Non-pigmented ciliary epithelial cell (primary cell): ENCODE measurements at regions not wholly inside any gene's neighbourhood (a gene's known extent, or its start where the extent isn't known, plus 50 kb on each side); places are given as distances from the start of the nearest gene placed in this dataset.
"Not testable (repeated sequence)": the region's sequence is repeated elsewhere in the genome, so short reads cannot be mapped to it uniquely, and the experiment has no call there.

Experiments used
- DNase-seq: peaks from one replicate; pipeline ENCODE4 v3.0.0-alpha.2; 2010; ENCODE audit warnings: low read depth

DNA sequence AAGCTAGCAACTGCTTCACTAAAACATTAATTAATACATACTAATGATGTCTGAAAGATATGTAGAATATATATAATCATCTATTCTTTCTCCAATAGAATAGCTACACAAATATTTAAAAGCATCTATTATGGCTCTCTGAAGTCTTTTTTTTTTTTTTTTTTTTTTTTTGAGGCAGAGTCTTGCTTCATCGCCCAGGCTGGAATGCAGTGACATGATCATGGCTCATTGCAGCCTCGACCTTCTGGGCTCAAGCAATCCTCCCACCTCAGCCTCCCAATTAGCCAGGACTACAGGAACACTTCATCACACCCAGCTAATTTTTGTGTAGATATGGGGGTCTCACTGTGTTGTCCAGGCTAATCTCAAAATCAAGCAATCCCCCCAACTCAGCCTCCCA lies 120.4 kb upstream of the KYNU start:
- no peak for DNase-seq

DNA sequence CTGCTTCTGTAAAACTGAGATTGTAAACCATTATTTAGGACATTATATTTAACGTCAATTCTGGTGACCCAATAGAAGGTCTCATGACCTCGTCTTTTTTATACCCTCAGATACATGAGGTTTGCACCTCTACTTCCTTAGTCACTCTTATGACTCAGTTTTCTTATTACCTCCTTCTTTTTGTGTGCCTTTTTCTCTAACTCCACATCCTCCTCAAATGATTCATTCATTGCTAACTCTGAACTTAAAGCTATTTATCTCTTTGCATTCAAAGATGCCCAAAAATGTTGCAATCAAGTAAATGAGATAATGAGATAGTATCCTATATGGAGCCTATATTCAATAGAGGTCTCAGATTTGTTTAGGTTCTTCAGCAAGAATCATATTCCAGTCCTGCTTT lies 121.0 kb upstream of the KYNU start:
- no peak for DNase-seq

GRCh38 chr2:142755191-142755590 lies 122.3 kb upstream of the KYNU start:
- no peak for DNase-seq

GRCh38 chr2:142754182-142754581 lies 123.3 kb upstream of the KYNU start:
- no peak for DNase-seq

DNA sequence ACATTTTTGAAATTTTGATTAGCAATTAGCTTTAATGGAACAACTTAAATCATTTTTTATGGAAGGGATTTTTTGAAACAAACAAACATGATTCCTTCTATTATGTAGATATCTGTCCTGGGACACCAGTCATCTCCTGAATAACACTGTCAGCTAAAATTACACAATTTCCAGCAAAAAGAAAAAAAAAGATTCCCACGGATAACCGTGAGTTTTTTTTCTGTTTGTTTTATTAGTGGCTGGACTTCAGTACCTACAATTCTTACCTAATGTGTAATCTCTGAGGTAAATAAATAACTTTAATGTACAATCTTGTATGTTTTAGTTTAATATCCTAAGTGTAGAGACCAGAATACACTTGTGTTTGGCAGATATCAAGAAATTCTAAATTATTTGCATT lies 126.6 kb upstream of the KYNU start:
- DNase-seq: no peak

DNA sequence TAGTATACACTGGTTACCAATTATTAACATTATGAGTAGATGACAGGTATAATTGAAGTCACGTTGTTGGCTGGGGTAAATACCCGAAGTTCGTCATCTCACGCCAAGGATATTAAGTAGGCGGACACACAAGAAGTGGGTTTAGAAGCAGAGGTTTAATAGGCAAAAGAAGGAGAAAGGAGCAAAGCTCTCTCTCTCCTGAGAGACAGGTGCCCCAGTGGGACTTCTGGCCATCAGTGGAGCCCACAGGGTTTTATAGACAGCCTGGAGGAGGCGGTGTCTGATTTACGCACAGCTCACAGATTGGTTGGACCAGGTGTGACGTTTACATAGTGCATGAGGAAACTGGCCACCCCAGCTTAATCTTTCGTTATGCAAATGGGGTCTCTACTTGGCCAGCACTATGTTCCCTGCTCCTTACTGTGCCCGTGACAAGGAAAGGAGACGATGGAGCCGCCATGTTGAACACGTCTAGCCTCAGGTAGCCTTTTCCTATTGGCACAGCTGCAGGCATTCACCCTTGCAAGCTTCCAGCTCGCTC lies 128.8 kb upstream of the KYNU start:
- no peak for DNase-seq

DNA sequence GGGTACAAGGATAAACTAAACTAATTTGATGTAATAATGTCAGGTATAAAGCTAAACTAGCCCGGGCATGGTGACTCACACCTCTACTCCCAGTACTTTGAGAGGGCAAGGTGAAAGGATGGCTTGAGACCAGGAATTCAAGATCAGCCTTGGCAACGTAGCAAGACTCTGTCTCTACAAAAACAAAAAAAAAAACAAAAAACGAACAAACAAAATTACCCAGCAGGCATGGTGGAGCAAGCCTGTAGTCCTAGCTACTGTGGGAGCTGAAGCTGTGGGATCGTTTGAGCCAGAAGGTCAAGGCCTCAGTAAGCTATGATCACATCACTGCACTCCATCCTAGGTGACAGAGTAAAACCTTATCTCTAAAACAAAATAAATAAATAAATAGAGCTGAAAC lies 131.8 kb upstream of the KYNU start:
- no peak for DNase-seq

- peak; percentile 83 for DNase-seq
Measured at GRCh38 chr2:142742371-142743214, 134.9 kb upstream of the KYNU start.

DNA sequence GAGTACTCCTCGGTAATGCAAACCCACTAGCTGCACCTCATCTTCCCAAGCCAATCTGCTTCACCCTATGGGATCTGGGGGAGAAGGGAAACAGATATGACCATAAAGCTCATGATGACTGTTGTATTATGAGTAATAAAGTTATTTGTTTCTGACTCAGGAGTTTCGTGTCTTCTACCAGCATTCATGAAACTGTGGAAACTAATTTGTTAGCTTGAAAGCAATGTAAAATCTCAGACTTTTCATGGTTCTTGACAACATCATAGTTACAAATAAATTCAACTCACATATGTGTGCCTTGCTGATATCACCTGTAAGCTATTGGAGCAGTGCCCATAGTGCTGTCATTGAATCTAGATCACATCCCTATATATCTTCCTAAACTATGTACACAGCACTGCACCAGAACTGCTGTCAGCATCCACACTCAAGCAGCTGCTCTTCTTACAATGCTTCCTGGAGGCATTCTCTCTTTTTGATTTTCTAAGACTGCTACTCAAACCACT lies 135.6 kb upstream of the KYNU start:
- no peak for DNase-seq

- no peak for DNase-seq
Measured at GRCh38 chr2:142734770-142735169, 142.7 kb upstream of the KYNU start.

DNA sequence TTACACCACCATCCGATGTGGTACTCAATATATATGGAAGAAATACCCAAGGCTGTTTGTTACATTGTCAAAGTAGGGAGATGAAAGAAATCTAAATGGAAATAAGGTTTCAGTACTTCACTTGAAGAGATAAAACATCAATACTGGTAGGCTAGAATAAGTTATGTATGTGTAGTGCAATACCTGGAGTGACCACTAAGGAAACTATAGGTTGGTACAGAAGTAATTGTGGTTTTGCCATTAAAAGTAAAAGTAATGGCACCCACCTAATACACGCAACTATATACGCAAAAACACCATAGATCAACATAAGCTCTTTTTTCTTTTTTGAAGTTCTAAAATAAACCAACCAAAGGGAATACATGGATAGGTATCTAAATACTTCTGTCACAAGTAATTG lies 143.2 kb upstream of the KYNU start:
- DNase-seq: no peak

GRCh38 chr2:142729814-142730213 lies 147.7 kb upstream of the KYNU start:
- DNase-seq: not testable (repeated sequence)

DNA sequence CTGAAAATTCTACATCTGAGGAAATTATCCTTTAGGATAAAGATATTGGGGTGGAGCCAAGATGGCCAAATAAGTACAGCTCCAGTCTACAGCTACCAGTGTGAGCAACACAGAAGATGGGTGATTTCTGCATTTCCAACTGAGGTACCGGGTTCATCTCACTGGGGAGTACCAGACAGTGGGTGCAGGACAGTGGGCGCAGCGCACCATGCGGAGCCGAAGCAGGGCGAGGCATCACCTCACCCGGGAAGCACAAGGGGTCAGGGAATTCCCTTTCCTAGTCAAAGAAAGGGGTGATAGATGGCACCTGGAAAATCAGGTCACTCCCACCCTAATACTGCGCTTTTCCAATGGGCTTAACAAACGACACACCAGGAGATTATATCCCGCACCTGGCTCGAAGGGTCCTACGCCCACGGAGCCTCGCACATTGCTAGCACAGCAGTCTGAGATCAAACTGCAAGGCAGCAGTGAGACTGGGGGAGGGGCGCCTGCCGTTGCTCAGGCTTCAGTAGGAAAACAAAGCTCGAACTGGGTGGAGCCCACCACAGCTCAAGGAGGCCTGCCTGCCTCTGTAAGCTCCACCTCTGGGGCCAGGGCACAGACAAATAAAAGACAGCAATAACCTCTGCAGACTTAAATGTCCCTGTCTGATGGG lies 149.5 kb upstream of the KYNU start:
- not testable (repeated sequence) for DNase-seq

GRCh38 chr2:142725386-142725785 lies 152.1 kb upstream of the KYNU start:
- DNase-seq: no peak

- no peak for DNase-seq
Measured at GRCh38 chr2:142724713-142725349, 152.6 kb upstream of the KYNU start.

DNA sequence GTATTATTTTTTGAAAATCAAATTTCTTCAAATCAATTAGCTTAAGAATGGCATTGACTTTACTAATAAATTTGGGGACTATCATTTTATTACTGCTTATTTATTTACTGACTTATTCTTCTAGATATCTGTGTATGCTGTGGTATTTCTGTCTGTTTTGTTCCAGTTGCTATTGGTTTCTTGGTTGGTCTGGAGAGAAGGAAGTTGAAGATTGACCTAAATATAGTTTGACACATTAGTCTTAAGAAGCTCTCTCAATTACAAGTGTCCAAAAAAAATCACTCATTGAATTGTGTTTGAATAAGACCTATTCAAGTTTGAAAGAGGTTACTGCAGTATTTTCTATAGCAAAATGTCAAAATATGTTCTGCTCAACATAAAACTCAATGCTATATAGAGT lies 153.3 kb upstream of the KYNU start:
- no peak for DNase-seq

- no peak for DNase-seq
Measured at GRCh38 chr2:142723236-142723635, 154.2 kb upstream of the KYNU start.

DNA sequence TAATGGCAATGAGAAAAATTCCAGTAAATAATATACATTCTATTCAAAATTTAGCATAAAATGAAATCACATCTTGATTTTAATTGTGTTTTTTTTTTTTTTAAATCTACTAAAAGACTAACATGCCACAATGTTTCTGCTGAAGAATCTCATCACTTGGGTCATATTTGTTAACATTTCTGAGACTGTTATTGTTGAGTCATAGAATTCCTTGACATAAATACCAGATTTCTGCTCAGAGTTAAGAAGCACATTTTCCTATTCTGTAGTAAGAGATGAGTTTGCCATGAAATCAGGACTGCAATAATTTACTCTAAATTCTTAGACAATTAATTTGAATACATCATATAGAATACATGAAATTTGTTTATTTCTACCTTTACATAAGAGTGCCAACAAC lies 154.9 kb upstream of the KYNU start:
- DNase-seq: no peak

DNA sequence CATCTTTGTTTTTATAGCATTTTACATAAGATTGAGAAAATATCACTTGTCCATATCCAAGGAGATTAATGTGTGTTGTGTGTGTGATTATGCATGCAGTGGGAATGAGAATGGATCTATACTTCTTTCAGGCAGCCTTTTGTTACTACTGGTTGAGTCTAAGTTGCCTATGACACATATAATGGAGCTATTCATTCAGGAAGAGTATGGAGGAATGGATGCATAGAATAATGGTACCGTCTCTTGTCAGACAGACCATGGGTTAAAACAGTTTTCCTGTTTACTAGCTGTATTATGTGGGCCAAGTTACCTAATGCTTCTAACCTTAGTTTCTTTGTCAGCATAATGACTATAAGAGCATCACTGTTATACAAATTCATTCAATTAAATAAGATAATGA lies 155.4 kb upstream of the KYNU start:
- no peak for DNase-seq

DNA sequence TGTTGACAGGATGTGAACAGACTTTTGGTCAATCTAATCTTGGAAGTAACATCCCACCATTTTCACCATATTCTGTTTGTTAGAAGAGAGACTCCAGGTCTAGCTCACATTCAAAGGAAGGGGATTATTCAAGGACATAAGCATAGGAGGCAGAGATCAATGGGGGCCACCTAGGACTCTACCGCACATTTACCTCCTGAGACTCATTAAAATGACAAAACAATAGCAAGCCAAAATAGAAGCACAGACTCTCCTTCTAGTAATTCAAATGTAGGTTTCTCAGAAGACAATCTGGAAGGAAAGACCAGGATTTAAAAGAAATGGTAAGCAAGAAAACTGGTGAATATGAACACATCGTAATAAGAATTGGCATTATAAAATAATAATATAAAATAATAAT lies 156.4 kb upstream of the KYNU start:
- no peak for DNase-seq

GRCh38 chr2:142718576-142719155 lies 158.8 kb upstream of the KYNU start:
- no peak for DNase-seq

DNA sequence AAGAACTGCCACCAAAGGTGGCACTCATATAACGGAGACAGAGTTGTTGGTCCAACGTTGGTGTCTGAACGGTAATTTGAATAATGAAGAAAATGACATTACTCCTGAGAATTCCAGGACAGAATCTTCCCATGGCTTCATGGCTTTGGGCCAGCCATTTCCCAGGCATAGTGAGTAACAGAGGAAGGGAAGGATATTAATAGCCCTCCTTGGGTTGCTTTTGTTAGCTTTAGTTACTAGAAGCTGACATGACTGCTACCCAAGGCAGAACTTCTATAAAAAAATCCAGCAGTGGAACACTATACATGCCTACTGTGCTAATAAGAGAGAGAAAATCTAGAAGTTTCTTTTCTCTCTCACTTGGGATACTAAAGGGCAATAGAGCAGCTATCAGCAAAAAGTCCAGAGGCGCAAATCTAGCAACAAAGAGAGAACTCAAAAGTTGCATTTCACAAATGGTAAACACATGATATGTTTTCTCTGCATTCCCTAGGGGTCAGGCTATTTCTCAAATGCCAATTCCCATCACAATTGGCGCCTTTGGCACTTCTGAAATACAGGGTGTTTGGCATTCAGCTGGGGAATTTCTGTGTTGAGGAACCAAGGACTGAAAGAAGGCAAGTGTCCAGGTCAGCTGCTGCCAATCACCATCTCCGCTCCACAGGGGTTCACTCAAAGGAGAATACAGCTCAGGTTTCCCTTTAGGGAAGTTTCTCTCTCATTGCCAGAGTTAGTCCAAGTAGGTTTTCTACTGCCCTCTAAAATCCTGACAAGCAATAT lies 160.8 kb upstream of the KYNU start:
- DNase-seq: peak; percentile 43
